Liver (tissue), 8 donors: ENCODE measurements at regions not wholly inside any gene's neighbourhood (a gene's known extent, or its start where the extent isn't known, plus 50 kb on each side); places are given as distances from the start of the nearest gene placed in this dataset.

Source experiments
- DNase-seq: peaks from one replicate; pipeline ENCODE4 v3.0.0-alpha.2; 2017; ENCODE audit warnings: low spot score
- H3K27ac ChIP-seq, 2 donors: one replicate each; pipeline ENCODE4 v1.7.0; 2013; ENCODE audit warnings: inconsistent platforms in 2 of 2, low read length in 2 of 2, control low read depth in 1 of 2, low read depth in 1 of 2, mild to moderate bottlenecking in 1 of 2
- H3K27me3 ChIP-seq, 4 donors: one replicate each; pipeline versions ENCODE4 v1.6.1 to v1.7.0; 2013; ENCODE audit warnings: low read length in 3 of 4, inconsistent platforms in 1 of 4, mild to moderate bottlenecking in 1 of 4, moderate library complexity in 1 of 4; ENCODE audit not compliant: control insufficient read depth in 4 of 4, insufficient read depth in 4 of 4
- H3K36me3 ChIP-seq, 4 donors: one replicate each; pipeline versions ENCODE4 v1.6.1 to v1.7.0; 2013; ENCODE audit warnings: low read length in 3 of 4, mild to moderate bottlenecking in 3 of 4, low read depth in 1 of 4, moderate library complexity in 1 of 4; ENCODE audit not compliant: control insufficient read depth in 4 of 4, insufficient read depth in 3 of 4
- H3K4me1 ChIP-seq, 4 donors: one replicate each; pipeline versions ENCODE4 v1.6.1 to v1.7.0; 2013; ENCODE audit warnings: low read length in 3 of 4, mild to moderate bottlenecking in 3 of 4, moderate library complexity in 1 of 4; ENCODE audit not compliant: control insufficient read depth in 4 of 4, insufficient read depth in 4 of 4
- H3K4me3 ChIP-seq, 3 donors: one replicate each; pipeline versions ENCODE4 v1.6.1 to v1.7.0; 2013; ENCODE audit warnings: low read length in 3 of 3, control low read depth in 1 of 3, low read depth in 1 of 3, mild to moderate bottlenecking in 1 of 3
- H3K9ac ChIP-seq, 2 donors: one replicate each; pipeline ENCODE4 v1.7.0; 2013; ENCODE audit warnings: low read length in 2 of 2, mild to moderate bottlenecking in 2 of 2, moderate library complexity in 2 of 2, control low read depth in 1 of 2, low read depth in 1 of 2
- H3K9me3 ChIP-seq, 4 donors: one replicate each; pipeline versions ENCODE4 v1.6.1 to v1.7.0; 2013; ENCODE audit warnings: low read length in 3 of 4; ENCODE audit not compliant: control insufficient read depth in 4 of 4
- EGR1 ChIP-seq, 2 donors: IDR thresholded peaks; 2 replicates each; pipeline ENCODE4 v1.6.1; 2016 to 2018; ENCODE audit warnings: antibody characterized with exemption in 2 of 2, low read depth in 2 of 2
- FOXA1 ChIP-seq: IDR thresholded peaks from 2 replicates; pipeline ENCODE4 v1.6.1; 2016; ENCODE audit warnings: antibody characterized with exemption
- FOXA2 ChIP-seq: IDR thresholded peaks from 2 replicates; pipeline ENCODE4 v1.6.1; 2016; ENCODE audit warnings: antibody characterized with exemption
- GABPA ChIP-seq, 2 donors: IDR thresholded peaks in 1 of 2; conservative IDR thresholded peaks in 1 of 2; 2 replicates each; pipeline ENCODE4 v1.6.1; 2016; ENCODE audit warnings: antibody characterized with exemption in 2 of 2, mild to moderate bottlenecking in 1 of 2, moderate library complexity in 1 of 2
- HNF4A ChIP-seq, 2 donors: conservative IDR thresholded peaks; 2 replicates each; pipeline ENCODE4 v1.6.1; 2016; ENCODE audit warnings: antibody characterized with exemption in 2 of 2, mild to moderate bottlenecking in 2 of 2
- HNF4G ChIP-seq: IDR thresholded peaks from 2 replicates; pipeline ENCODE4 v1.6.1; 2016; ENCODE audit warnings: antibody characterized with exemption
- JUND ChIP-seq, 2 donors: IDR thresholded peaks; 2 replicates each; pipeline ENCODE4 v1.6.1; 2016; ENCODE audit warnings: antibody characterized with exemption in 2 of 2
- NR2F2 ChIP-seq: IDR thresholded peaks from 2 replicates; pipeline ENCODE4 v1.6.1; 2016; ENCODE audit warnings: antibody characterized with exemption
- RAD21 ChIP-seq, 2 donors: IDR thresholded peaks; 2 replicates each; pipeline ENCODE4 v1.6.1; 2016; ENCODE audit warnings: antibody characterized with exemption in 2 of 2, mild to moderate bottlenecking in 2 of 2
- RXRA ChIP-seq, 2 donors: IDR thresholded peaks; 2 replicates each; pipeline ENCODE4 v1.6.1; 2017 to 2018; ENCODE audit warnings: antibody characterized with exemption in 2 of 2, mild to moderate bottlenecking in 1 of 2
- SP1 ChIP-seq: IDR thresholded peaks from 2 replicates; pipeline ENCODE4 v1.6.1; 2018; ENCODE audit warnings: antibody characterized with exemption, mild to moderate bottlenecking
- TAF1 ChIP-seq: conservative IDR thresholded peaks from 2 replicates; pipeline ENCODE4 v1.6.1; 2016; ENCODE audit warnings: antibody characterized with exemption, mild to moderate bottlenecking
- YY1 ChIP-seq: IDR thresholded peaks from 2 replicates; pipeline ENCODE4 v1.6.1; 2016; ENCODE audit warnings: antibody characterized with exemption, mild to moderate bottlenecking
- WGBS: extraction: QIAGEN DNeasy Blood & Tissue Kit; methylation state at CpG from one replicate; pipeline ENCODE4 v1.1.7; 2013; 5-methylcytosine and 5-hydroxymethylcytosine counted together
- TF ChIP-seq, protein P1 (sequence below): IDR thresholded peaks from 2 replicates; pipeline ENCODE4 v1.6.1; 2016; ENCODE audit warnings: antibody characterized with exemption
- TF ChIP-seq, protein P2 (sequence below): IDR thresholded peaks from 2 replicates; pipeline ENCODE4 v1.6.1; 2016; ENCODE audit warnings: antibody characterized with exemption
- TF ChIP-seq, protein P3 (sequence below): IDR thresholded peaks from 2 replicates; pipeline ENCODE4 v1.6.1; 2016; ENCODE audit warnings: antibody characterized with exemption
- TF ChIP-seq, protein P4 (sequence below): IDR thresholded peaks from 2 replicates; pipeline ENCODE4 v1.6.1; 2016; ENCODE audit warnings: antibody characterized with exemption, mild to moderate bottlenecking
- TF ChIP-seq, protein P5 (sequence below): fragments of 150-350 bp; IDR thresholded peaks from 2 replicates; pipeline ENCODE4 v1.5.1; 2017; ENCODE audit warnings: improper control_type of control experiment, low read depth, low read length; ENCODE audit not compliant: missing input control
- donor health status: healthy.
- donor health status: healthy.
- donor health status: healthy.
- donor health status: healthy.
- donor health status: healthy.

DNA sequence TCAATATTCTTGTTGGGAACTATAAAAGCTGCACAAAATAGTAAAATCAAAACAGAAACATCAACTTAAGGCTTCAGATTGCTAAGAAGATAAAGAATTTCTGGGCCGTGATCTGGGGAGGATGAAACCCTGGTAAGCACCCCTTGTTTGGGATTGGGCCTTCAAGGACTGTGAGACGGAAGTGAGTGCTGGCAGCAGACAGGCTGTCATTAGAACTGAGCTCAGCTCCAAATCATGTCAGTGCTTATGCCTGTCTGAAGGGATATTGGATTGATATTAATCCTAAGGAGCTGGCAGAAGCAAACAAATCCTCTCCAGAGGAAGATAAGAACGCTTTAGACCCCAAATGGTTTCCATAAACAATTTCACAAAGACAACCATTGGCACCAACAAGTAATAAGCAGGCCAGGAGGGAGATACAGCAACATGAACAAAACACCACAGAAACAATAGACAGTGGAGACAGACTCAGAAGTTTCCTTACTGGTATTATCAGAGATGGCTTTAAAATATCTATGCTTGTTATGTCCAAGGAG is 72.6 kb upstream of the CTXND1 start:
- WGBS: 61% methylated on average over 3 of the region's 3 CpGs
- H3K9ac ChIP-seq: no peak overlapping the region
- H3K27me3 ChIP-seq: no peaks in the 10 kb centered on the region
- H3K36me3 ChIP-seq: no peaks in the 10 kb centered on the region
- no peak for DNase-seq
- H3K4me3 ChIP-seq: no peak overlapping the region
- TF ChIP-seq TAF1: no peak
- TF ChIP-seq SP1: no peak
- no peak for TF ChIP-seq RAD21 (IDR thresholded peaks at IDR 0.05)
- TF ChIP-seq HNF4A (conservative IDR thresholded peaks at IDR 0.05): no peak
- no peak for TF ChIP-seq GABPA (IDR thresholded peaks at IDR 0.05 in 1 of 2, conservative IDR thresholded peaks at IDR 0.05 in 1 of 2)
- no peak for TF ChIP-seq HNF4G
- no peak for TF ChIP-seq NR2F2
- no peak for TF ChIP-seq JUND (IDR thresholded peaks at IDR 0.05)
- TF ChIP-seq FOXA2: no peak
- TF ChIP-seq, protein P1, sequence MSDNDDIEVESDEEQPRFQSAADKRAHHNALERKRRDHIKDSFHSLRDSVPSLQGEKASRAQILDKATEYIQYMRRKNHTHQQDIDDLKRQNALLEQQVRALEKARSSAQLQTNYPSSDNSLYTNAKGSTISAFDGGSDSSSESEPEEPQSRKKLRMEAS: no peak
- TF ChIP-seq FOXA1: no peak
- TF ChIP-seq, protein P2, sequence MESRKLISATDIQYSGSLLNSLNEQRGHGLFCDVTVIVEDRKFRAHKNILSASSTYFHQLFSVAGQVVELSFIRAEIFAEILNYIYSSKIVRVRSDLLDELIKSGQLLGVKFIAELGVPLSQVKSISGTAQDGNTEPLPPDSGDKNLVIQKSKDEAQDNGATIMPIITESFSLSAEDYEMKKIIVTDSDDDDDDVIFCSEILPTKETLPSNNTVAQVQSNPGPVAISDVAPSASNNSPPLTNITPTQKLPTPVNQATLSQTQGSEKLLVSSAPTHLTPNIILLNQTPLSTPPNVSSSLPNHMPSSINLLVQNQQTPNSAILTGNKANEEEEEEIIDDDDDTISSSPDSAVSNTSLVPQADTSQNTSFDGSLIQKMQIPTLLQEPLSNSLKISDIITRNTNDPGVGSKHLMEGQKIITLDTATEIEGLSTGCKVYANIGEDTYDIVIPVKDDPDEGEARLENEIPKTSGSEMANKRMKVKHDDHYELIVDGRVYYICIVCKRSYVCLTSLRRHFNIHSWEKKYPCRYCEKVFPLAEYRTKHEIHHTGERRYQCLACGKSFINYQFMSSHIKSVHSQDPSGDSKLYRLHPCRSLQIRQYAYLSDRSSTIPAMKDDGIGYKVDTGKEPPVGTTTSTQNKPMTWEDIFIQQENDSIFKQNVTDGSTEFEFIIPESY: no peak
- no peak for TF ChIP-seq EGR1 (IDR thresholded peaks at IDR 0.05; ENCODE audit: low read depth in 2 of 2)
- TF ChIP-seq, protein P3, sequence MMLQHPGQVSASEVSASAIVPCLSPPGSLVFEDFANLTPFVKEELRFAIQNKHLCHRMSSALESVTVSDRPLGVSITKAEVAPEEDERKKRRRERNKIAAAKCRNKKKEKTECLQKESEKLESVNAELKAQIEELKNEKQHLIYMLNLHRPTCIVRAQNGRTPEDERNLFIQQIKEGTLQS: no peak
- TF ChIP-seq, protein P4, sequence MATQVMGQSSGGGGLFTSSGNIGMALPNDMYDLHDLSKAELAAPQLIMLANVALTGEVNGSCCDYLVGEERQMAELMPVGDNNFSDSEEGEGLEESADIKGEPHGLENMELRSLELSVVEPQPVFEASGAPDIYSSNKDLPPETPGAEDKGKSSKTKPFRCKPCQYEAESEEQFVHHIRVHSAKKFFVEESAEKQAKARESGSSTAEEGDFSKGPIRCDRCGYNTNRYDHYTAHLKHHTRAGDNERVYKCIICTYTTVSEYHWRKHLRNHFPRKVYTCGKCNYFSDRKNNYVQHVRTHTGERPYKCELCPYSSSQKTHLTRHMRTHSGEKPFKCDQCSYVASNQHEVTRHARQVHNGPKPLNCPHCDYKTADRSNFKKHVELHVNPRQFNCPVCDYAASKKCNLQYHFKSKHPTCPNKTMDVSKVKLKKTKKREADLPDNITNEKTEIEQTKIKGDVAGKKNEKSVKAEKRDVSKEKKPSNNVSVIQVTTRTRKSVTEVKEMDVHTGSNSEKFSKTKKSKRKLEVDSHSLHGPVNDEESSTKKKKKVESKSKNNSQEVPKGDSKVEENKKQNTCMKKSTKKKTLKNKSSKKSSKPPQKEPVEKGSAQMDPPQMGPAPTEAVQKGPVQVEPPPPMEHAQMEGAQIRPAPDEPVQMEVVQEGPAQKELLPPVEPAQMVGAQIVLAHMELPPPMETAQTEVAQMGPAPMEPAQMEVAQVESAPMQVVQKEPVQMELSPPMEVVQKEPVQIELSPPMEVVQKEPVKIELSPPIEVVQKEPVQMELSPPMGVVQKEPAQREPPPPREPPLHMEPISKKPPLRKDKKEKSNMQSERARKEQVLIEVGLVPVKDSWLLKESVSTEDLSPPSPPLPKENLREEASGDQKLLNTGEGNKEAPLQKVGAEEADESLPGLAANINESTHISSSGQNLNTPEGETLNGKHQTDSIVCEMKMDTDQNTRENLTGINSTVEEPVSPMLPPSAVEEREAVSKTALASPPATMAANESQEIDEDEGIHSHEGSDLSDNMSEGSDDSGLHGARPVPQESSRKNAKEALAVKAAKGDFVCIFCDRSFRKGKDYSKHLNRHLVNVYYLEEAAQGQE: no peak
- TF ChIP-seq YY1: no peak
- TF ChIP-seq, protein P5, sequence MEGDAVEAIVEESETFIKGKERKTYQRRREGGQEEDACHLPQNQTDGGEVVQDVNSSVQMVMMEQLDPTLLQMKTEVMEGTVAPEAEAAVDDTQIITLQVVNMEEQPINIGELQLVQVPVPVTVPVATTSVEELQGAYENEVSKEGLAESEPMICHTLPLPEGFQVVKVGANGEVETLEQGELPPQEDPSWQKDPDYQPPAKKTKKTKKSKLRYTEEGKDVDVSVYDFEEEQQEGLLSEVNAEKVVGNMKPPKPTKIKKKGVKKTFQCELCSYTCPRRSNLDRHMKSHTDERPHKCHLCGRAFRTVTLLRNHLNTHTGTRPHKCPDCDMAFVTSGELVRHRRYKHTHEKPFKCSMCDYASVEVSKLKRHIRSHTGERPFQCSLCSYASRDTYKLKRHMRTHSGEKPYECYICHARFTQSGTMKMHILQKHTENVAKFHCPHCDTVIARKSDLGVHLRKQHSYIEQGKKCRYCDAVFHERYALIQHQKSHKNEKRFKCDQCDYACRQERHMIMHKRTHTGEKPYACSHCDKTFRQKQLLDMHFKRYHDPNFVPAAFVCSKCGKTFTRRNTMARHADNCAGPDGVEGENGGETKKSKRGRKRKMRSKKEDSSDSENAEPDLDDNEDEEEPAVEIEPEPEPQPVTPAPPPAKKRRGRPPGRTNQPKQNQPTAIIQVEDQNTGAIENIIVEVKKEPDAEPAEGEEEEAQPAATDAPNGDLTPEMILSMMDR: no peak
- no peak for TF ChIP-seq RXRA (IDR thresholded peaks at IDR 0.05)
- no peak overlapping the region for H3K27ac ChIP-seq
- H3K9me3 ChIP-seq: no peaks in the 10 kb centered on the region
- H3K4me1 ChIP-seq: no peaks in the 10 kb centered on the region
